ENCODE measurements at regions not wholly inside any gene's neighbourhood (a gene's known extent, or its start where the extent isn't known, plus 50 kb on each side); places are given as distances from the start of the nearest gene placed in this dataset.

- intact Hi-C loops (cut with DNase I) = no loop called here
- TF ChIP-seq, protein P1, sequence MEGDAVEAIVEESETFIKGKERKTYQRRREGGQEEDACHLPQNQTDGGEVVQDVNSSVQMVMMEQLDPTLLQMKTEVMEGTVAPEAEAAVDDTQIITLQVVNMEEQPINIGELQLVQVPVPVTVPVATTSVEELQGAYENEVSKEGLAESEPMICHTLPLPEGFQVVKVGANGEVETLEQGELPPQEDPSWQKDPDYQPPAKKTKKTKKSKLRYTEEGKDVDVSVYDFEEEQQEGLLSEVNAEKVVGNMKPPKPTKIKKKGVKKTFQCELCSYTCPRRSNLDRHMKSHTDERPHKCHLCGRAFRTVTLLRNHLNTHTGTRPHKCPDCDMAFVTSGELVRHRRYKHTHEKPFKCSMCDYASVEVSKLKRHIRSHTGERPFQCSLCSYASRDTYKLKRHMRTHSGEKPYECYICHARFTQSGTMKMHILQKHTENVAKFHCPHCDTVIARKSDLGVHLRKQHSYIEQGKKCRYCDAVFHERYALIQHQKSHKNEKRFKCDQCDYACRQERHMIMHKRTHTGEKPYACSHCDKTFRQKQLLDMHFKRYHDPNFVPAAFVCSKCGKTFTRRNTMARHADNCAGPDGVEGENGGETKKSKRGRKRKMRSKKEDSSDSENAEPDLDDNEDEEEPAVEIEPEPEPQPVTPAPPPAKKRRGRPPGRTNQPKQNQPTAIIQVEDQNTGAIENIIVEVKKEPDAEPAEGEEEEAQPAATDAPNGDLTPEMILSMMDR (IDR thresholded peaks at IDR 0.05) = no peak
- ATAC-seq = no peak
- no peak for FAIRE-seq
- H3K27me3 ChIP-seq = no peaks in the 10 kb centered on the region
- no peak for DNase-seq
- H3K27ac ChIP-seq = no peak overlapping the region
- H3K4me3 ChIP-seq = no peak overlapping the region
- H3K4me1 ChIP-seq = no peaks in the 10 kb centered on the region
- H3K9me3 ChIP-seq = no peaks in the 10 kb centered on the region
- H3K36me3 ChIP-seq = no peaks in the 10 kb centered on the region
- WGBS, 2 donors = 78 to 89% methylated on average over 19 of the region's 19 CpGs
These were observed 194.7 kb downstream of the BUB3 start for GRCh38 chr10:123348691-123349572.

- ATAC-seq (no peak), DNase-seq (no peak), FAIRE-seq (no peak)
- no peaks in the 10 kb centered on the region for H3K4me1 ChIP-seq
- intact Hi-C loops (cut with DNase I) = no loop called here
- no peaks in the 10 kb centered on the region for H3K27me3 ChIP-seq
- WGBS, 2 donors = 76 to 84% methylated on average over 17 of the region's 17 CpGs
- H3K9me3 ChIP-seq = no peaks in the 10 kb centered on the region
- TF ChIP-seq, protein P1 (IDR thresholded peaks at IDR 0.05) = no peak
- H3K4me3 ChIP-seq = no peak overlapping the region
- H3K36me3 ChIP-seq = no peaks in the 10 kb centered on the region
- H3K27ac ChIP-seq = no peak overlapping the region
These were observed 197.5 kb downstream of the BUB3 start for GRCh38 chr10:123351715-123352114.

DNA sequence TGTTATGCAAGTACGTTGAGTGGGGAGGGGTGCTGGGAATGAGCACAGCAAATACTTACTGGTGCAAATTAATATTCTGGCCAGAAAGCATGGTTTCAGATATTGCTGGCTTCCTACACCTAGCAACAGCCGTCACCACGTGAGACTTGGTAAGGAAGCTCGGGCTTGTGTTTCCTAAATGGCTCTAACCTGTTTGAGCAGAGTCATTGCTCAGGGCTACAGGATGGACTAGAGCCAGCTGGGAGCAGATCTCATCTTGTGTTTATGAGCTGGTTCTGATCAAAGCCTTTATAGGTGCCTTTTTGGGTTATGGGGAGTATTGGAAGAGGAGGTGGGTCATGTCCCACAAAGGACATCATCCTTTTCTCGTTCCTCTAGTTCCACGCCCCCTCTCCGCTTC lies 200.3 kb downstream of the BUB3 start:
- Histone ChIP-seq H3K27ac (no peak overlapping the region), H3K4me3 (no peak overlapping the region), H3K36me3 (no peaks in the 10 kb centered on the region), H3K27me3 (no peaks in the 10 kb centered on the region), H3K4me1 (no peaks in the 10 kb centered on the region), H3K9me3 (no peaks in the 10 kb centered on the region)
- DNase-seq (no peak), ATAC-seq (no peak), FAIRE-seq (no peak)
- intact Hi-C loops (cut with DNase I) = no loop called here
- WGBS, 2 donors = 60 to 71% methylated on average over 7 of the region's 7 CpGs
- TF ChIP-seq, protein P1 (IDR thresholded peaks at IDR 0.05) = no peak

GRCh38 chr10:123355748-123356481 lies 201.7 kb downstream of the BUB3 start:
- ATAC-seq (no peak), FAIRE-seq (no peak), DNase-seq (no peak)
- intact Hi-C loops (cut with DNase I) = no loop called here
- TF ChIP-seq, protein P1 (IDR thresholded peaks at IDR 0.05) = no peak
- H3K9me3 ChIP-seq = no peaks in the 10 kb centered on the region
- 63 to 65% methylated on average over 6 of the region's 6 CpGs for WGBS, 2 donors
- H3K27me3 ChIP-seq = no peaks in the 10 kb centered on the region
- no peak overlapping the region for H3K27ac ChIP-seq
- H3K36me3 ChIP-seq = no peaks in the 10 kb centered on the region
- H3K4me1 ChIP-seq = no peaks in the 10 kb centered on the region
- H3K4me3 ChIP-seq = no peak overlapping the region

GRCh38 chr10:123356799-123357198 lies 202.6 kb downstream of the BUB3 start:
- ATAC-seq (no peak), DNase-seq (no peak), FAIRE-seq (no peak)
- no peak overlapping the region for H3K4me3 ChIP-seq
- no peaks in the 10 kb centered on the region for H3K9me3 ChIP-seq
- no peaks in the 10 kb centered on the region for H3K27me3 ChIP-seq
- H3K27ac ChIP-seq = no peak overlapping the region
- TF ChIP-seq, protein P1 (IDR thresholded peaks at IDR 0.05) = no peak
- H3K36me3 ChIP-seq = no peaks in the 10 kb centered on the region
- 45 to 57% methylated on average over 5 of the region's 5 CpGs for WGBS, 2 donors
- no peaks in the 10 kb centered on the region for H3K4me1 ChIP-seq
- intact Hi-C loops (cut with DNase I) = no loop called here

Data from pancreas (tissue), 10 donors.